22Rv1 (cell line): ENCODE measurements at regions not wholly inside any gene's neighbourhood (a gene's known extent, or its start where the extent isn't known, plus 50 kb on each side); places are given as distances from the start of the nearest gene placed in this dataset.

Experiments
- ZFX ChIP-seq: fragments of 450-650 bp; IDR thresholded peaks from 2 replicates; pipeline ENCODE4 v1.6.1; 2017; ENCODE audit warnings: antibody characterized with exemption, borderline replicate concordance
- TF ChIP-seq, protein P1 (sequence below): fragments of 450-650 bp; IDR thresholded peaks from 2 replicates; pipeline ENCODE4 v1.5.1; 2017; ENCODE audit warnings: mild to moderate bottlenecking

DNA sequence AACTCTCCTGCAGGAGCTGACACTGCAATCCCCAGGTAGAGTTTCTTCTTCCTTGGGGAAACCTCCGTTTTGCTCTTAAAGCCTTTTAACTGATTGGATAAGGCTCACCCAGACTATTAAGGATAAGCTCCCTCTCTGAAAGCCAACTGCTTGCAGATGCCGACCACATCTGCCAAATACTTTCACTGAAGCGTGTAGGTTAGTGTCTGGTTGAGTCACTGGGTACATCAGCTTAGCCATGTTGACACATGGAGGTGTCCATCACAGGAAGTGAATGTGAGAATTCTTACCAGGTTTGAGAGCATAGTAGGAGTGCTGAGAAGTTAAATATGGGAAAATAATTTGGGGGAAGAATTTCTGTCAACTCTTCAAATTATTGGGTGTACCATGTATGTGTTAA, 202.0 kb downstream of the AJAP1 start:
- TF ChIP-seq, protein P1, sequence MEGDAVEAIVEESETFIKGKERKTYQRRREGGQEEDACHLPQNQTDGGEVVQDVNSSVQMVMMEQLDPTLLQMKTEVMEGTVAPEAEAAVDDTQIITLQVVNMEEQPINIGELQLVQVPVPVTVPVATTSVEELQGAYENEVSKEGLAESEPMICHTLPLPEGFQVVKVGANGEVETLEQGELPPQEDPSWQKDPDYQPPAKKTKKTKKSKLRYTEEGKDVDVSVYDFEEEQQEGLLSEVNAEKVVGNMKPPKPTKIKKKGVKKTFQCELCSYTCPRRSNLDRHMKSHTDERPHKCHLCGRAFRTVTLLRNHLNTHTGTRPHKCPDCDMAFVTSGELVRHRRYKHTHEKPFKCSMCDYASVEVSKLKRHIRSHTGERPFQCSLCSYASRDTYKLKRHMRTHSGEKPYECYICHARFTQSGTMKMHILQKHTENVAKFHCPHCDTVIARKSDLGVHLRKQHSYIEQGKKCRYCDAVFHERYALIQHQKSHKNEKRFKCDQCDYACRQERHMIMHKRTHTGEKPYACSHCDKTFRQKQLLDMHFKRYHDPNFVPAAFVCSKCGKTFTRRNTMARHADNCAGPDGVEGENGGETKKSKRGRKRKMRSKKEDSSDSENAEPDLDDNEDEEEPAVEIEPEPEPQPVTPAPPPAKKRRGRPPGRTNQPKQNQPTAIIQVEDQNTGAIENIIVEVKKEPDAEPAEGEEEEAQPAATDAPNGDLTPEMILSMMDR, result no peak
- TF ChIP-seq ZFX, result no peak
